ENCODE measurements at regions not wholly inside any gene's neighbourhood (a gene's known extent, or its start where the extent isn't known, plus 50 kb on each side); places are given as distances from the start of the nearest gene placed in this dataset.

DNA sequence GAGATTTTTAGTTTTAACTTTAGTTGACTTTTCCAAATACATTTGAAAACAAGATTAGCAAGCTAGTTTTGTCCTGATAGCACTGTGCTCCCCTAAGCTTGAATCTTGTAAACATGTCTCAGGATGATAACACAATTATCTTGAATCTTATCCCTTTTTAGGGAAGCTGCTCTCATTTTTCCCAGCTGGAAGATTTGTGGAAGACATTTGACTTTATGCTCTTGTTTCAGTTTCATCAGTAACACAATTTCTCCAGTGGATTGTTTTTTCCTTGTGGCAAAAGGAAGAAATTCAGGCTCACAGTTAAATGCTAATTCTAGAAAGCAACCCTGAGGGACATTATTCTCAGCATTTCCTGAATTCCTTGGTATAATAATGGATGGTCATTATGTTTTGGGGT is 88.8 kb downstream of the CDC7 start:
- TF ChIP-seq EZH2 (IDR thresholded peaks at IDR 0.05; ENCODE audit: borderline replicate concordance, low read depth, low read length, poor library complexity, severe bottlenecking), result no peak
- TF ChIP-seq, protein P1, sequence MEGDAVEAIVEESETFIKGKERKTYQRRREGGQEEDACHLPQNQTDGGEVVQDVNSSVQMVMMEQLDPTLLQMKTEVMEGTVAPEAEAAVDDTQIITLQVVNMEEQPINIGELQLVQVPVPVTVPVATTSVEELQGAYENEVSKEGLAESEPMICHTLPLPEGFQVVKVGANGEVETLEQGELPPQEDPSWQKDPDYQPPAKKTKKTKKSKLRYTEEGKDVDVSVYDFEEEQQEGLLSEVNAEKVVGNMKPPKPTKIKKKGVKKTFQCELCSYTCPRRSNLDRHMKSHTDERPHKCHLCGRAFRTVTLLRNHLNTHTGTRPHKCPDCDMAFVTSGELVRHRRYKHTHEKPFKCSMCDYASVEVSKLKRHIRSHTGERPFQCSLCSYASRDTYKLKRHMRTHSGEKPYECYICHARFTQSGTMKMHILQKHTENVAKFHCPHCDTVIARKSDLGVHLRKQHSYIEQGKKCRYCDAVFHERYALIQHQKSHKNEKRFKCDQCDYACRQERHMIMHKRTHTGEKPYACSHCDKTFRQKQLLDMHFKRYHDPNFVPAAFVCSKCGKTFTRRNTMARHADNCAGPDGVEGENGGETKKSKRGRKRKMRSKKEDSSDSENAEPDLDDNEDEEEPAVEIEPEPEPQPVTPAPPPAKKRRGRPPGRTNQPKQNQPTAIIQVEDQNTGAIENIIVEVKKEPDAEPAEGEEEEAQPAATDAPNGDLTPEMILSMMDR (conservative IDR thresholded peaks at IDR 0.05; ENCODE audit: low read depth, low read length), result no peak

Measured in A673 (cell line).